ENCODE measurements at regions not wholly inside any gene's neighbourhood (a gene's known extent, or its start where the extent isn't known, plus 50 kb on each side); places are given as distances from the start of the nearest gene placed in this dataset.

DNA sequence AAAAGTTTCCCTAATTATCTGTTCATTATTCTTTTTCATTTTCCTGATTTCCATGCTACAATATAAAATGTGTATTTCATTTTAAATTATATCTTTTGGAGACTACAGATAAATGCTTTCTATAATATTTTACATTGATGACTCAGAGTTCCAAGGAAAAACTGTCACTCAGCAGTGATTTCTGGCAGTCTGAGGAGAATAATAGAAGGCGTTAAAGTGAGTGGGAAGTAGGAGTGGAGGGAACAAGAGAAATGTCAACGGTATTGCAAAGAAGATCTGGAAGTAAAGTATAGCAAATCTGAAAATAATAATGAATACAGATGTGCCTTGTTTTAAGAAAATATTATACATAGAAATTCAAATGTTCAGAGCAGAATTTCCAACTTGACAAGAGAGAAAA is 293.6 kb upstream of the PITX2 start:
- Histone ChIP-seq H3K4me3 (ENCODE audit: low read depth, low read length) (no peak overlapping the region), H3K4me1 (ENCODE audit: control insufficient read depth, insufficient read depth, low read length) (no peaks in the 10 kb centered on the region), H3K9ac (ENCODE audit: low read length) (no peak overlapping the region), H3K27ac (ENCODE audit: low read depth, low read length) (no peak overlapping the region), H3K36me3 (ENCODE audit: control insufficient read depth, insufficient read depth, low read length) (no peaks in the 10 kb centered on the region), H3K9me3 (ENCODE audit: control insufficient read depth, insufficient read depth, low read depth, low read length) (no peaks in the 10 kb centered on the region), H3K27me3 (ENCODE audit: control insufficient read depth, insufficient read depth, low read length) (no peaks in the 10 kb centered on the region)

DNA sequence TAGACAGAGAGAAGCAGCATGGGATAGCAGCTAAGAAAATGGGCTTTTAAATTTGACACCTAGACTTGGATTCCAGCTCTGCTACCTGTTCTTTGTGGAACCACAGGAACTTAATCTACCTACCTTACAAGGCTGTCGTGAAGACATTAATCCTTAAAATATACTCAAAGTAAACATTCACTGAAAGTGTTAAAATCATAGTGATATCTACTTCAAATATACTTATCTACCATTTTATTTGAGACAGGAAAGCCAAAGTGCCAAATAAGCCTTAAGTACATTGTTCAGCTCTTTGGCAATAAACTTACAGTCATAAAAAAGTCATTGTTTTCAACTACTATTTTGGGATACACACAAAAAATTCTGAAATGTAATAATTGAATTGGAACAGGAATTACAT is 295.0 kb upstream of the PITX2 start:
- H3K36me3 ChIP-seq (ENCODE audit: control insufficient read depth, insufficient read depth, low read length) = no peaks in the 10 kb centered on the region
- no peaks in the 10 kb centered on the region for H3K27me3 ChIP-seq (ENCODE audit: control insufficient read depth, insufficient read depth, low read length)
- H3K9me3 ChIP-seq (ENCODE audit: control insufficient read depth, insufficient read depth, low read depth, low read length) = no peaks in the 10 kb centered on the region
- H3K4me3 ChIP-seq (ENCODE audit: low read depth, low read length) = no peak overlapping the region
- no peak overlapping the region for H3K27ac ChIP-seq (ENCODE audit: low read depth, low read length)
- no peaks in the 10 kb centered on the region for H3K4me1 ChIP-seq (ENCODE audit: control insufficient read depth, insufficient read depth, low read length)
- H3K9ac ChIP-seq (ENCODE audit: low read length) = no peak overlapping the region

DNA sequence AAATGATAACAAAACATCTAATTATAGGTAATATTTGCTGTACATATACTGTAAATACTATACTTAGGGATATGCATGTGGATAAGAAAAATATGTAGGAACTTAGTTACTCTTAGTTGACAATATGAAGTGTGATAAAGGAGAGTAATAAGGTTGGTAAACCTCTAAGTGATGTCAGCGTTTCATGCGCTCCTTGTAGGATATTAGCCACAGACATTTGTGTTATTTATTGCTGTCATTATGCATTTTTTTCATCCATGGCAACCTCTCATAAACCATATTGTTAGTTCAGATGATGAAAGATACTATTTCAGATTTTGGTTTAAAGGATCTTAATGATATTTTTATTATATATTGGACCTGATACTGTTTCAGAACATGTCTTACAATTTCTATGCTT is 298.1 kb upstream of the PITX2 start:
- H3K4me3 ChIP-seq (ENCODE audit: low read depth, low read length) = no peak overlapping the region
- no peaks in the 10 kb centered on the region for H3K36me3 ChIP-seq (ENCODE audit: control insufficient read depth, insufficient read depth, low read length)
- H3K27ac ChIP-seq (ENCODE audit: low read depth, low read length) = no peak overlapping the region
- H3K9me3 ChIP-seq (ENCODE audit: control insufficient read depth, insufficient read depth, low read depth, low read length) = no peaks in the 10 kb centered on the region
- no peaks in the 10 kb centered on the region for H3K4me1 ChIP-seq (ENCODE audit: control insufficient read depth, insufficient read depth, low read length)
- H3K27me3 ChIP-seq (ENCODE audit: control insufficient read depth, insufficient read depth, low read length) = no peaks in the 10 kb centered on the region
- H3K9ac ChIP-seq (ENCODE audit: low read length) = no peak overlapping the region

DNA sequence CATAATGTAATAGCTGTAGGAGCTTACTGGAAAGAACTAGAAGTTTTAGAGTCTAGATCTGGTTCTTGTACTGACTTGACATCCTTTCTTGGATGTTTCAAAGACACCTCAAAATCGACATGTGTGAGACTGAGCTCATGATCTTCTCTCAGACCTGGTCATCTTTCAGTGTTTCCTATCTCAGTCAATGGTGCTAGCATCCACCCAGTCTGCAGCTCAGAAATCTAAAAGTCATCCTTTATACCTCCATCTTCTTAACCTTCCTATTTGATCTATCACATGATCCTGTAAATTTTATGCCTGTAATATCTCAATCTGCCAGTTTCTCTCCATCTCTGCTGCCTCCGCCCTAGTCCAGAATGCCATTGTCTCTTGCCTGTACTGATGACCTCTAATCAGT is 301.9 kb upstream of the PITX2 start:
- Histone ChIP-seq H3K9me3 (ENCODE audit: control insufficient read depth, insufficient read depth, low read depth, low read length) (no peaks in the 10 kb centered on the region), H3K36me3 (ENCODE audit: control insufficient read depth, insufficient read depth, low read length) (no peaks in the 10 kb centered on the region), H3K27me3 (ENCODE audit: control insufficient read depth, insufficient read depth, low read length) (no peaks in the 10 kb centered on the region), H3K27ac (ENCODE audit: low read depth, low read length) (no peak overlapping the region), H3K9ac (ENCODE audit: low read length) (no peak overlapping the region), H3K4me3 (ENCODE audit: low read depth, low read length) (no peak overlapping the region), H3K4me1 (ENCODE audit: control insufficient read depth, insufficient read depth, low read length) (peaks cover 6% of the 10 kb centered on the region; the same call in 1 of the 2 replicates)

DNA sequence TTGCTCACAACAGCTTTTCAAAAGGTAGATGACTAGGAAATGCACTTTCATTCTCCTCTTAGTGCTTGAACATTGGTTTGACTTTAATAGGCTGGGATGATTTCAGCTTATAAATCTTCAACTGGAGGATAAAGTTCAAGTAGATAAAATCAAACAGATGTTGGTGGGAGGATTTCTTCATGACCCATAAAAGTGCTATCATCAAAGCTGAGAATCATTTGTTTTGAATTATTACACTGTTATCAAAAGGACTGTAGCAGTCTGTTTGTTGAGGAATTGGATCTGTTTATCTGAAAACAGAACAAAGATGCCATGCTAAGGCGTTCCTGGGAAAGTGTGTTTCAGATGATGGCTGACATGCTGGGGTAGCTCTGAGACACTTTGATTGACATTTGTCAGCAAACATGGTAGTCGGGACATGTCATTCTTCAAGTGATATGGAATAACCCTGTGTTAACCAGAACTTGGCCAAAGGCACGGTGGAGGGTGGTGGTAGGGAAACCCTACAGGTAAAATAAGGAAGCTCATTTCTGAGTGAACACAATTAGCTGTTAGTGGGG is 304.0 kb upstream of the PITX2 start:
- H3K4me1 ChIP-seq (ENCODE audit: control insufficient read depth, insufficient read depth, low read length) = peaks cover 10% of the 10 kb centered on the region; the same call in 1 of the 2 replicates
- no peaks in the 10 kb centered on the region for H3K36me3 ChIP-seq (ENCODE audit: control insufficient read depth, insufficient read depth, low read length)
- no peak overlapping the region for H3K9ac ChIP-seq (ENCODE audit: low read length)
- no peaks in the 10 kb centered on the region for H3K9me3 ChIP-seq (ENCODE audit: control insufficient read depth, insufficient read depth, low read depth, low read length)
- no peak overlapping the region for H3K4me3 ChIP-seq (ENCODE audit: low read depth, low read length)
- H3K27me3 ChIP-seq (ENCODE audit: control insufficient read depth, insufficient read depth, low read length) = no peaks in the 10 kb centered on the region
- H3K27ac ChIP-seq (ENCODE audit: low read depth, low read length) = no peak overlapping the region

DNA sequence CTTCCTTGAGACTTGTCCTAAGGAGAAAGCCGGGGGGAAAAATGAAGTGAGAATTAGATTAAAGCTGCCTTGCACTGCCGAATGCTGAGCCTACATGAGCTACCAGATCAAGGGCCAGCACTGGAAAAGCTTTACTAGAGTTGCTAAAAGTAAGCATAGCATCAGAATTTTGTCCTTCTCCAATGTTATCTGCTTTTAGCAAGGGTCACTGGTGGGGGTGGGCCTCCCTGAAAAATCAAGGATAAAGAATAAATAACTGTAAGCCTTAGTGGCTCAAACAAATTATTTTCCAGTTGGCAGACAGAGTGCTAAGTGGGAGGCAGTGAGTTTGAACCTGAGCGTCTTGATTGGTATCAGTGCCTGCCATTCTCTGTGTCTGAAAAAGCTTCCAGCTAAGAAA is 310.5 kb upstream of the PITX2 start:
- H3K27me3 ChIP-seq (ENCODE audit: control insufficient read depth, insufficient read depth, low read length) = no peaks in the 10 kb centered on the region
- H3K27ac ChIP-seq (ENCODE audit: low read depth, low read length) = no peak overlapping the region
- H3K36me3 ChIP-seq (ENCODE audit: control insufficient read depth, insufficient read depth, low read length) = no peaks in the 10 kb centered on the region
- no peak overlapping the region for H3K9ac ChIP-seq (ENCODE audit: low read length)
- peaks cover 10% of the 10 kb centered on the region; the same call in 1 of the 2 replicates for H3K4me1 ChIP-seq (ENCODE audit: control insufficient read depth, insufficient read depth, low read length)
- no peak overlapping the region for H3K4me3 ChIP-seq (ENCODE audit: low read depth, low read length)
- no peaks in the 10 kb centered on the region for H3K9me3 ChIP-seq (ENCODE audit: control insufficient read depth, insufficient read depth, low read depth, low read length)

DNA sequence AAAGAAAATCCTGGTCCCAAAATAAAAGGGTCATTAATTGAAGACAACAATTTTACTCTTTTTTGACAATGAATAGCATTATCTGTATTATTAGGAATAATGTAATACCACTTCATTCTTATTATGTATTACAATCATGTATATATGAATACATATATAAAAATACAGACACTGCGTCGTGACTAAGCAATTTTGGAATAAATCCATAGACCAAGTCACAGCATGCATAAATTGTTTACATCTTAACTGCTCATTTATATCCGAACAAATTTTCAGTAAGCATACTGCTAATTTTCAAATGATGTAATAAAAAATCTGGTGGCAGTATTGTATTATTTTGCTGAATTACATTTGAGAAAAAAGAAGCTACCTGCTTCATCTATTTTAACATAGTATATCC is 321.6 kb upstream of the PITX2 start:
- no peaks in the 10 kb centered on the region for H3K36me3 ChIP-seq (ENCODE audit: control insufficient read depth, insufficient read depth, low read length)
- no peaks in the 10 kb centered on the region for H3K9me3 ChIP-seq (ENCODE audit: control insufficient read depth, insufficient read depth, low read depth, low read length)
- no peaks in the 10 kb centered on the region for H3K4me1 ChIP-seq (ENCODE audit: control insufficient read depth, insufficient read depth, low read length)
- no peak overlapping the region for H3K27ac ChIP-seq (ENCODE audit: low read depth, low read length)
- no peak overlapping the region for H3K4me3 ChIP-seq (ENCODE audit: low read depth, low read length)
- H3K27me3 ChIP-seq (ENCODE audit: control insufficient read depth, insufficient read depth, low read length) = no peaks in the 10 kb centered on the region
- no peak overlapping the region for H3K9ac ChIP-seq (ENCODE audit: low read length)

DNA sequence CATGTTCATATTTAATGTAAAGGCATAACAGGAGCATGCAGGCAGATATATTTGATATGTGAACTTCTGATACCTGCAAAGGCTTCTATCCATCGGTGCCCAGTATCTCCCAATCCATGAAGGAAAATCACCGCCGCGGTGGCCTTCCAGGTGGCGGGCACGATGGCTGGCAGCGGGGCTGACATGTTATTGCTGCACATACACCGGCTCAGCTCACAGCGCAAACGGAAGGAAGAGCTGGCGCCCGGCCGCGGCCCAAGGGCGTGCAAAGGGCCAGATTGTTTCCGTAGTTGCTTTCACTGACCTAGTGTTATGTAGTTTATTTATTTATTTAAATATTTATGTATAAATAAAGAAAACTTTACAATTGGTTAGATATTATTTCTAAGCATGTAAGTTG is 322.7 kb upstream of the PITX2 start:
- Histone ChIP-seq H3K27ac (ENCODE audit: low read depth, low read length) (no peak overlapping the region), H3K9ac (ENCODE audit: low read length) (no peak overlapping the region), H3K4me3 (ENCODE audit: low read depth, low read length) (no peak overlapping the region), H3K27me3 (ENCODE audit: control insufficient read depth, insufficient read depth, low read length) (no peaks in the 10 kb centered on the region), H3K4me1 (ENCODE audit: control insufficient read depth, insufficient read depth, low read length) (no peaks in the 10 kb centered on the region), H3K36me3 (ENCODE audit: control insufficient read depth, insufficient read depth, low read length) (no peaks in the 10 kb centered on the region), H3K9me3 (ENCODE audit: control insufficient read depth, insufficient read depth, low read depth, low read length) (no peaks in the 10 kb centered on the region)

DNA sequence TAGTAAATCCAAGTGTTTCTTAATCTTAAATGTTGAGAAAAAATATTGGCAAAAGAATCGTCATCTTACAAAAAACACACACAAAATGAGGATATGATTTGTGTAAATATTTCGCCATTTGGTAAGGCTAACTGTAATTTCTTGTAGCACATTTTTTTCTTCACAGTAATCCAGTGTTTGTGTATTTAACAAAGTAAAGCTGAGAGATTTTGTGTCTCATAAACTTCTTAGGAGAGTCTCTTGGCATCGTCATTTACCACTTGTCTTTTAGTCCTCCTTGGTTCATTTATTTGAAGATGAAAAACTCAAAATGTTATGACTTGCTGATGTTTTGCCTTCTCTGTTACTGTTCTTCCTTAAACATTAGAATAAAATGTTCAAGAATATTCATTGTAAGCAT is 326.7 kb upstream of the PITX2 start:
- H3K27ac ChIP-seq (ENCODE audit: low read depth, low read length) = no peak overlapping the region

DNA sequence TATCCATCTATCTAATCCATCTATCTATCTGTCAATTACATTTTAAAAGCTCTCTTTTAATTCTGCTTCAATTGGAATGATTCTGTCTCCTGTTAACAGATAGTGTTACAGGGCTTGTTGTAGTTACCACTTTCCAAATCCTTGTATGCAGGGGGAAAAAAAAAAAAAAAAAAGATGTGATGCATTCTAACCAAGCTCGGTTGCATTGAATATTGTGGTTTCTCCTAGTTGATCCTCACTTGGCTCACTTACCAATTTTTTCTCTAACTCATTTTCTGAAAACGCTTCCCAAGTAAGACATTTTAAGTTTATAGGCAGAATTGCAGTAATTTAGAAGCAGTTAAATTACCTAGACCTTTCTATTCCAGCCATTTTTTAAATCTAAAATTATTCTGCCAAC is 327.9 kb upstream of the PITX2 start:
- H3K27ac ChIP-seq (ENCODE audit: low read depth, low read length) = no peak overlapping the region
- no peak overlapping the region for H3K9ac ChIP-seq (ENCODE audit: low read length)
- no peaks in the 10 kb centered on the region for H3K27me3 ChIP-seq (ENCODE audit: control insufficient read depth, insufficient read depth, low read length)
- no peak overlapping the region for H3K4me3 ChIP-seq (ENCODE audit: low read depth, low read length)
- H3K9me3 ChIP-seq (ENCODE audit: control insufficient read depth, insufficient read depth, low read depth, low read length) = no peaks in the 10 kb centered on the region
- no peaks in the 10 kb centered on the region for H3K36me3 ChIP-seq (ENCODE audit: control insufficient read depth, insufficient read depth, low read length)
- H3K4me1 ChIP-seq (ENCODE audit: control insufficient read depth, insufficient read depth, low read length) = peaks cover 3% of the 10 kb centered on the region; the same call in 1 of the 2 replicates

More for the DNA sequence above, 326.7 kb upstream of the PITX2 start:
- Histone ChIP-seq H3K4me1 (ENCODE audit: control insufficient read depth, insufficient read depth, low read length) (no peaks in the 10 kb centered on the region), H3K9me3 (ENCODE audit: control insufficient read depth, insufficient read depth, low read depth, low read length) (no peaks in the 10 kb centered on the region), H3K4me3 (ENCODE audit: low read depth, low read length) (no peak overlapping the region), H3K36me3 (ENCODE audit: control insufficient read depth, insufficient read depth, low read length) (no peaks in the 10 kb centered on the region), H3K9ac (ENCODE audit: low read length) (no peak overlapping the region), H3K27me3 (ENCODE audit: control insufficient read depth, insufficient read depth, low read length) (no peaks in the 10 kb centered on the region)

DNA sequence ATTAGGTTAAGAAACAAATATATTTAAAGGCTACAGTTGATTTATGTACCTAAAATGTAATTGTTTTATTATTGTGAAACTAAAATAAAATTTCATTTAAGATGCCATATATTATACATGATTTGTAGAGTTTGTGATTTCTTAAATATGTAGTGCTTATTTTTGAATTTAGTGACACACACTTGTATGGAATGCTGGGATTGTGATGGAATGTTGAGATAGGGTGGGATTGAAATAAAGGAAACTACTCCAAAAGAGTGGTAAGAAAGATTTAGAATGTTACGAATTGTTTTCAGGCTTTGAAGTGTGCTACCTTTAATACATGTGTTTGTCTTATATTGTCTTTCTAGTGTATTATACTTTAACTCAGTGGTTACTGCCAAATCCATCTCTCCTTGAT is 330.3 kb upstream of the PITX2 start:
- Histone ChIP-seq H3K4me1 (ENCODE audit: control insufficient read depth, insufficient read depth, low read length) (peaks cover 3% of the 10 kb centered on the region; the same call in 1 of the 2 replicates), H3K27me3 (ENCODE audit: control insufficient read depth, insufficient read depth, low read length) (no peaks in the 10 kb centered on the region), H3K36me3 (ENCODE audit: control insufficient read depth, insufficient read depth, low read length) (no peaks in the 10 kb centered on the region), H3K9ac (ENCODE audit: low read length) (no peak overlapping the region), H3K4me3 (ENCODE audit: low read depth, low read length) (no peak overlapping the region), H3K27ac (ENCODE audit: low read depth, low read length) (no peak overlapping the region), H3K9me3 (ENCODE audit: control insufficient read depth, insufficient read depth, low read depth, low read length) (no peaks in the 10 kb centered on the region)

DNA sequence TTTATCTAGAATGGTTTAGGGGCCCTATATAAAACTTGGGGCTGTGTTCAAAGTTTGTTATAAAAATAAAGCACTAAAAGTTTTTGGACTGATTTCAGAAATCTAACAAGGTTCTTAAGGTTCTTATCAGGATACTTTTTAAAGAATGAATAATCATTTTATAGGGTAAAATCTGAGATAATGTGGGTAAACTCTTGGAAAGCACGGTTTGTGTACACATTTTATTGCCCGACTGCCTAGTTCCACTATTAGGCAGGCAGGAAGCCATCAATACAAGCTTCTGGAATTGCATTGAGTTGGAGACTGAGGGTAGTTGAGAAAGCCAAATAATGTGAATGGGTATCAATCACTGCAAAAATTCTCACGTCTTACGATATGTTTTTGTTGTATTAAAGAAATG is 331.0 kb upstream of the PITX2 start:
- Histone ChIP-seq H3K4me1 (ENCODE audit: control insufficient read depth, insufficient read depth, low read length) (peaks cover 3% of the 10 kb centered on the region; the same call in 1 of the 2 replicates), H3K9ac (ENCODE audit: low read length) (no peak overlapping the region), H3K36me3 (ENCODE audit: control insufficient read depth, insufficient read depth, low read length) (no peaks in the 10 kb centered on the region), H3K4me3 (ENCODE audit: low read depth, low read length) (no peak overlapping the region), H3K27me3 (ENCODE audit: control insufficient read depth, insufficient read depth, low read length) (no peaks in the 10 kb centered on the region), H3K27ac (ENCODE audit: low read depth, low read length) (no peak overlapping the region), H3K9me3 (ENCODE audit: control insufficient read depth, insufficient read depth, low read depth, low read length) (no peaks in the 10 kb centered on the region)
